GM13976 (cell line): ENCODE measurements at regions not wholly inside any gene's neighbourhood (a gene's known extent, or its start where the extent isn't known, plus 50 kb on each side); places are given as distances from the start of the nearest gene placed in this dataset.

ENCODE experiments used
- DNase-seq: peaks from one replicate; pipeline ENCODE4 v3.0.0; 2012; ENCODE audit warnings: low spot score
- in situ Hi-C: fragments of 300-500 bp; cut with MboI; formaldehyde crosslinking; loops from one replicate; pipeline ENCODE4 v1.12.0; 2022; ENCODE audit warnings: low sequenced_read_pairs, mixed read lengths, inconsistent platforms; ENCODE audit not compliant: unreplicated experiment
- TF ChIP-seq, protein P1 (sequence below): IDR thresholded peaks from 2 replicates; pipeline ENCODE4 v1.5.1; 2012; ENCODE audit warnings: borderline replicate concordance, mild to moderate bottlenecking; ENCODE audit not compliant: insufficient read depth; ENCODE audit errors: extremely low read depth, missing control alignments, control extremely low read depth

DNA sequence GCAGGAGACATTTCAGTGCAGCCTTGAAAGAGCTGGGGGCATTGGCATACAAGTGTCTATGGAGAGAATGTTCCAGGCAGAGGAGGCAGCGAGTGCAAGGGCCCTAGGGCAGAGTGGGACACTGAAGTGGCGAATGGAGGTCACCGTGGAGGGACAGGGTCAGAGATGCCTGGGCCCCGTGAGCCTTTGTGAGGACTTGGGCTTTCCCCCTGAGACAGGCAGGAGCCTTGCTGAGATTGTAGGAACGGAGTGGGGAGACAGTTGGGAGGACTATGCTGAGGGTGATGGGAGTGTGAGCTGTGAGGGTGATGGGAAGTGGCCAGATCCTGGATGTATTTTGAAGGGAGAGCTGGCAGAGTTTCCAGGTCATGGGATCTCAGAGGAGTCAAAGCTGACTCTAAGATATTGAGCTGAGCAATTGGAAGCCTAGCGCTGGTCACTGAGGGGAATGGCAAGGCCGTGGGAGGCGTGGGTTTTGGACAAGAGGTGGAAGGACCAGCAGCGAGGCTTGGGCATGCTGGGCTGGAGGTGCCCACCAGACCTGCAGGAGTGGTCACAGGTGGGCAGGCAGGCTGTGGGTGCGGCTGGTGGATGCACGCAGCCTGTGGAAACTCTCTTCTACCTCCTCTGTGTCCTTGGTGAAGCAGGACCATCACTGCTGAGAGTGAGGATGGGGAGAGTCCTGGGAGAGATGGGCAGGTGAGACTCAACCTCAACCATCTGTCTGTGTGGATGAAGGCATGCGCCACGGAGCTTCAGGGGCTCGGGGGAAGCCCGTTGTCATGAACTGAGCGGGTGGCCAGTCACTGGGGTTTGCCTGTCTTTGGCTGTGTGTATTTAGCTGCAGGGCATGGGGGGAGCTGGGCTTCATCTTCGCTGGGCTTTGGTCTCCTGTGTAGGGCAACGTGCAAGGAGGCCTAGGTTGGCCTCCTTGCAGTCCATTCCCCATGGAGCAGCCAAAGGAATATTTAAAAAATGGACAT, 241.2 kb upstream of the HS6ST1 start:
- in situ Hi-C loops, result no loop called here
- TF ChIP-seq, protein P1, sequence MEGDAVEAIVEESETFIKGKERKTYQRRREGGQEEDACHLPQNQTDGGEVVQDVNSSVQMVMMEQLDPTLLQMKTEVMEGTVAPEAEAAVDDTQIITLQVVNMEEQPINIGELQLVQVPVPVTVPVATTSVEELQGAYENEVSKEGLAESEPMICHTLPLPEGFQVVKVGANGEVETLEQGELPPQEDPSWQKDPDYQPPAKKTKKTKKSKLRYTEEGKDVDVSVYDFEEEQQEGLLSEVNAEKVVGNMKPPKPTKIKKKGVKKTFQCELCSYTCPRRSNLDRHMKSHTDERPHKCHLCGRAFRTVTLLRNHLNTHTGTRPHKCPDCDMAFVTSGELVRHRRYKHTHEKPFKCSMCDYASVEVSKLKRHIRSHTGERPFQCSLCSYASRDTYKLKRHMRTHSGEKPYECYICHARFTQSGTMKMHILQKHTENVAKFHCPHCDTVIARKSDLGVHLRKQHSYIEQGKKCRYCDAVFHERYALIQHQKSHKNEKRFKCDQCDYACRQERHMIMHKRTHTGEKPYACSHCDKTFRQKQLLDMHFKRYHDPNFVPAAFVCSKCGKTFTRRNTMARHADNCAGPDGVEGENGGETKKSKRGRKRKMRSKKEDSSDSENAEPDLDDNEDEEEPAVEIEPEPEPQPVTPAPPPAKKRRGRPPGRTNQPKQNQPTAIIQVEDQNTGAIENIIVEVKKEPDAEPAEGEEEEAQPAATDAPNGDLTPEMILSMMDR, result no peak

DNA sequence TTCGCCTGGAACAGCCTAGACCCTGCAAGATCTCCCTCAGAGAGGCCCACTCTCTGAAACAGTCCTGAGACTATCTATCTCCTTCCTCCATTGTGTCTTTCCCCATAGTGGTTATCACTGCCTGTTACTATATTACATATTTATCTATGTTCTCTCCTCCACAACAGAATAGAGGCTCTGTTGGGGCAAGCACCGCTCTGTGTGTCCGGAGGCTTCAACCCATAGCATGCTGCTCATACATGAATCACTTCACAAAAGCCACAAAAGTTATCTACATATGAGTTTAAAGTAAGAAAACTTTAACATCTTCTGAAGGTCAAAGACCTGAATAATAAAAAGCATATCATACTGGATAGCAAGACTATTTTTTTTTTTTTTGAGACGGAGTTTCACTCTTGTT, 242.1 kb upstream of the HS6ST1 start:
- DNase-seq, result no peak
- TF ChIP-seq, protein P1, result no peak
- in situ Hi-C loops, result no loop called here

More for the DNA sequence above, 241.2 kb upstream of the HS6ST1 start:
- DNase-seq, result no peak

DNA sequence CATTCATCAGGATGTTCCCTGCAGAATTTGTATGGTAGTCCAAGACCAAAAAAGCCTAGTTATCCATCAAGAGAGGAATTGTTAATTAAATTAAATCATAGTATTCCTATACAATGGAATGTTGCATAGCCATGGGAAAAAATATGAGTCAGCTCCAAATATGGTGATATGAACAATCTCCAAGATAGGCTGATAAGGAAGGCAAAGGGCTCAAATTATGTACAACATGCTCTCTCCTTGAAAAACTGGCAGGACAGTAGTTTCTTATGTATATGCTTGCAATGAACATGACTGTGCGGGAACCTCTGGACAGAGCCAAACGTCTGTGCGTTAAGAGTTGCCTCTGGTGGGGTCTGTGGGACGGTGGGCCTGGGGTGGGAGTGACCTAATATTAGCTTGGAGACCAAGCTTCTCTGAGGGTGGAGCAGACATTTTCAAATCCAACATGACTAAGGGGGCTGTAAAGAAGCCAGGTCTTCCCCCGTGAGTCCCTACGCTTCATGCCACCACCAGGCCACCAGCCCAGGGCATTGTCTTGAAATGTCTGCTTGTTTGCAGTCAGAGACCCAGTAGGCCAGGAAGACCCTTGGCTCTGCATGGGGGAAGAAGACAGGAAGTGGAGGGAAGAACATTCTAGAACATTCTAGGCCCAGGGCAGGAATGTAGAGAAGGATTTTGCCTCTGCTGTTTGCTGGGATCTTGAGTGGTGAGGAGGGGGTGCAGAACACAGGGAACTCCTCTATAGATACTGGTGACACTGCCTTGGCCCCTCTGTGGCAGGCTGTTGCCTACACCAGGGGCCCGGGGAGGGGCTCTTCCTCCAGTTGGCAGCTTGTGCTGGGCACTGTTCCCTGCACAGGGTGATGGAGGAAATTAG, 244.0 kb upstream of the HS6ST1 start:
- TF ChIP-seq, protein P1, result no peak
- no peak for DNase-seq
- in situ Hi-C loops, result no loop called here

DNA sequence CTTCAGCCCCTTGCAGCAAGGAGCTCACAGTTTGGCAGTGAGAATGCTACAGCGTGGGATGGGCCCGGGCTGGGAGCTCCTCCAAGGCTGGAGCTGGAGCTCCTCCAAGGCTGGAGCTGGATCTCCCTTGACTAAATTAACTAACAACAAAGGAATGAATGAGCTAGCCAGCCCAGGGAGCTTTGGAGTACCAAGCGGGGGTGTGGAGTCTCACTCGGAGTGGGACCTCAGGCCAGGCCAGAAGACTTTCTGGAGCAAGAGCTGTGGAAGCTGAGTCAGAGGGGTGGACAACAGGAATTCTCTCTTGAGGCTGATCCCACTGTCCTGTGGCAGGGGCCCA, 244.7 kb upstream of the HS6ST1 start:
- in situ Hi-C loops, result no loop called here
- no peak for DNase-seq
- TF ChIP-seq, protein P1, result no peak

DNA sequence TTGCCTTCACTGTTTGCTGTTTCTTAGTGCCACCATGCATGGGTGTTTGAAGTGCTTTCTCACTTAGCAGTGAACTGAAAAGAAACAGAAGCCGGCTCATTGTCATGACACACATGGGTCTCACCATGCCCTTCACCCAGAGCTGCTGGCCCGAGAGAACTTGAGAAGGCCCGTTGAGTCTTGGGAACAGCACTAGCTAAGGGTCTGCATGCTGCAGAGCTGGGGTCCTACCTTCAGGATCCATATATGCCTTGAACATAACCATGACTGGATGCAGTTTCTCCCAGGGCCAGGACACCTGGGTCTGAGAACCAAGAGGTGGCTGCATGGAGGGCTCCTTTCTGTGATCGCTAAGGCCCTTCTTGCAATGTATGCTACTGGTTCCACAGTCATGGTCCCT, 245.5 kb upstream of the HS6ST1 start:
- DNase-seq, result no peak
- in situ Hi-C loops, result no loop called here
- TF ChIP-seq, protein P1, result no peak

DNA sequence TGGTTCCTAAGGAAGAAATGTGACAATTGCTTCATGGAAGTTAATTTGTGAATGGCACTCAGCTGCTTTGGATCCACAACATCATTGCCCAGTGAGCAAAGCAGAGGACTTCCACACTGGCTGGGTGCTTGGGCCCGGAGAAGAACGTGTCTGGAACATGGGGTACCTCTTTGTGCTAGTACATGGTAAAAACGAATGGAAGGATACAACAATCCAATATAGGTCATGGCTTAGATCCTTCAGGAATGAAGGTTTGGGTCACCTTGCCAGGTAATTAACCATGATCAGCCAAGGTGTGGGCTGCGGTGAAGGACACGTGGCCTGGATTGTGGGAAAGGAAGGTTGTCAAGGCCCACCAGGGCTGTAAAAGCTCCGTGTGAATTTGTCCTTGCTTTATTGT, 245.9 kb upstream of the HS6ST1 start:
- TF ChIP-seq, protein P1, result no peak
- no peak for DNase-seq
- in situ Hi-C loops, result no loop called here
